Right lobe of liver (tissue), 6 donors: ENCODE measurements at regions not wholly inside any gene's neighbourhood (a gene's known extent, or its start where the extent isn't known, plus 50 kb on each side); places are given as distances from the start of the nearest gene placed in this dataset.

Experiments
- ATAC-seq, 4 donors: fragments of 200-7000 bp; cut with Tn5 transposase; one replicate each; pipeline ENCODE4 v1.9.1; 2020; ENCODE audit warnings: mild to moderate bottlenecking in 4 of 4, moderate library complexity in 4 of 4
- DNase-seq, 3 donors: peaks; one replicate each; pipeline ENCODE4 v3.0.0-alpha.2; 2020
- H3K27ac ChIP-seq, 3 donors: fragments of 200-600 bp; one replicate each; pipeline ENCODE4 v1.8.0; 2022
- H3K27me3 ChIP-seq, 2 donors: fragments of 200-600 bp; one replicate each; pipeline ENCODE4 v1.8.0; 2022
- H3K36me3 ChIP-seq, 4 donors: fragments of 200-600 bp; sonication (generic) in 1 of 4; one replicate each; pipeline versions ENCODE4 v1.5.1 to v1.8.0; 2017 to 2022; ENCODE audit warnings: control low read depth in 1 of 4
- H3K4me1 ChIP-seq, 4 donors: fragments of 200-600 bp; sonication (generic) in 1 of 4; one replicate each; pipeline versions ENCODE4 v1.5.1 to v1.8.0; 2017 to 2022; ENCODE audit warnings: control low read depth in 1 of 4
- H3K4me3 ChIP-seq, 3 donors: fragments of 200-600 bp; one replicate each; pipeline ENCODE4 v1.8.0; 2022
- H3K9me3 ChIP-seq, 4 donors: fragments of 200-600 bp; sonication (generic) in 1 of 4; one replicate each; pipeline versions ENCODE4 v1.5.1 to v1.8.0; 2017 to 2022; ENCODE audit warnings: control low read depth in 1 of 4
- POLR2A ChIP-seq: fragments of 450-650 bp; IDR thresholded peaks from one replicate; pipeline ENCODE4 v1.6.1; 2017; ENCODE audit warnings: antibody characterized with exemption, mild to moderate bottlenecking
- WGBS: methylation state at CpG from one replicate; pipeline ENCODE4 v1.1.6; 2018; ENCODE audit warnings: low coverage, low lambda C conversion rate; ENCODE audit not compliant: insufficient coverage; ENCODE audit errors: missing lambda C conversion rate; 5-methylcytosine and 5-hydroxymethylcytosine counted together
- intact Hi-C, 2 donors: fragments of 100-400 bp; cut with DNase I; formaldehyde crosslinking; loops; one replicate each; pipeline versions ENCODE4 v1.11.2 to v1.14.1; 2022
- TF ChIP-seq, protein P1 (sequence below), 4 donors: fragments of 200-600 bp in 3 of 4; fragments of 450-650 bp in 1 of 4; IDR thresholded peaks; one replicate each; pipeline versions ENCODE4 v1.5.1 to v1.8.0; 2016 to 2022; ENCODE audit warnings: antibody characterized with exemption in 4 of 4, mild to moderate bottlenecking in 2 of 4
- donor health status: DM: no; HTN: yes; CAD: no.
- donor health status: DM: no; HTN: no; CAD: no.
- donor health status: DM: no; HTN: no; CAD: no.
- donor health status: DM: no; HTN: yes; CAD: no.
- donor health status: DM: no; HTN: yes; CAD: no.

DNA sequence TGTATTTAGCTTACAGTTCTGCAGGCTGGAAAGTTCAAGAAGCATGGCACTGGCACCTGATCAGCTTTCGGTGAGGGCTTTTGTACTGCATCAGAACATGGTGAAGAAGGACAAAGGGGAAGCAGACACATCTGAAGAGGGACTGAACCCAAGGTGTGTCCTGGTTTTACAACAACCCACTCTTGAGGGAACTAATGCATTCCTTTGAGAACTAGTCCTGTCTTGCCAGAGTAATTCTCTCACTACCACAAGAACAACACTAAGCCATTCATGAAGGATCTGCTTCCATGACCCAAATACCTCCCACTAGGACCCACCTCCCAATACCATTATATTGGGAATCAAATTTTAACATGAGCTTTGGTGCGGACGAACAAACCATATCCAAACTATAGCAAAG lies 93.6 kb downstream of the RFC3 start:
- no peaks in the 10 kb centered on the region for H3K9me3 ChIP-seq
- DNase-seq (no peak), ATAC-seq (no peak)
- no peaks in the 10 kb centered on the region for H3K36me3 ChIP-seq
- H3K27ac ChIP-seq: no peak overlapping the region
- no peaks in the 10 kb centered on the region for H3K27me3 ChIP-seq
- WGBS: 100% methylated on average over 3 of the region's 3 CpGs
- TF ChIP-seq POLR2A: no peak
- TF ChIP-seq, protein P1, sequence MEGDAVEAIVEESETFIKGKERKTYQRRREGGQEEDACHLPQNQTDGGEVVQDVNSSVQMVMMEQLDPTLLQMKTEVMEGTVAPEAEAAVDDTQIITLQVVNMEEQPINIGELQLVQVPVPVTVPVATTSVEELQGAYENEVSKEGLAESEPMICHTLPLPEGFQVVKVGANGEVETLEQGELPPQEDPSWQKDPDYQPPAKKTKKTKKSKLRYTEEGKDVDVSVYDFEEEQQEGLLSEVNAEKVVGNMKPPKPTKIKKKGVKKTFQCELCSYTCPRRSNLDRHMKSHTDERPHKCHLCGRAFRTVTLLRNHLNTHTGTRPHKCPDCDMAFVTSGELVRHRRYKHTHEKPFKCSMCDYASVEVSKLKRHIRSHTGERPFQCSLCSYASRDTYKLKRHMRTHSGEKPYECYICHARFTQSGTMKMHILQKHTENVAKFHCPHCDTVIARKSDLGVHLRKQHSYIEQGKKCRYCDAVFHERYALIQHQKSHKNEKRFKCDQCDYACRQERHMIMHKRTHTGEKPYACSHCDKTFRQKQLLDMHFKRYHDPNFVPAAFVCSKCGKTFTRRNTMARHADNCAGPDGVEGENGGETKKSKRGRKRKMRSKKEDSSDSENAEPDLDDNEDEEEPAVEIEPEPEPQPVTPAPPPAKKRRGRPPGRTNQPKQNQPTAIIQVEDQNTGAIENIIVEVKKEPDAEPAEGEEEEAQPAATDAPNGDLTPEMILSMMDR (IDR thresholded peaks at IDR 0.05): no peak
- no peak overlapping the region for H3K4me3 ChIP-seq
- intact Hi-C loops: no loop called here
- no peaks in the 10 kb centered on the region for H3K4me1 ChIP-seq

DNA sequence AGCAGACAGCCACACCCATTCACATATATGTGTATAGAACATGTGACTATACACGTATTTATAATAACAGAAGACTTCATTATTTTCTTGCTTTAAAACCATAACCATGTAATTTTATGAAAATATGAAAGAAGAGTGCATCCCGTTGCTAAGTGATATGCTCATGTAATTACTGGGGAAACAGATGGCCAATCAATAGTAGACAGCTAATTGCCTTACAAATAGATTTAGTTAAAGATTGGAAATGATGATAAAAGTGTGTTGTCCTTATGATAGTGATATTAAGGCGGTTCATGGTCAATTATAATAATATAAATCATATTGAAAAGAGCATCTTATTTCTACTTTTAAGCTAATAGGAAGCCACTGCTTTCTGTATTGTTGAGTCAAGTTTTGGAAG lies 95.9 kb downstream of the RFC3 start:
- no peak for ATAC-seq
- H3K9me3 ChIP-seq: no peaks in the 10 kb centered on the region
- no peak overlapping the region for H3K4me3 ChIP-seq
- DNase-seq: no peak
- WGBS: 94% methylated on average over 3 of the region's 3 CpGs
- intact Hi-C loops: no loop called here
- TF ChIP-seq, protein P1 (IDR thresholded peaks at IDR 0.05): no peak
- H3K36me3 ChIP-seq: no peaks in the 10 kb centered on the region
- H3K27ac ChIP-seq: no peak overlapping the region
- H3K27me3 ChIP-seq: no peaks in the 10 kb centered on the region
- H3K4me1 ChIP-seq: peaks cover 0 to under 1% (median 0%) of the 10 kb centered on the region in 4 donors

DNA sequence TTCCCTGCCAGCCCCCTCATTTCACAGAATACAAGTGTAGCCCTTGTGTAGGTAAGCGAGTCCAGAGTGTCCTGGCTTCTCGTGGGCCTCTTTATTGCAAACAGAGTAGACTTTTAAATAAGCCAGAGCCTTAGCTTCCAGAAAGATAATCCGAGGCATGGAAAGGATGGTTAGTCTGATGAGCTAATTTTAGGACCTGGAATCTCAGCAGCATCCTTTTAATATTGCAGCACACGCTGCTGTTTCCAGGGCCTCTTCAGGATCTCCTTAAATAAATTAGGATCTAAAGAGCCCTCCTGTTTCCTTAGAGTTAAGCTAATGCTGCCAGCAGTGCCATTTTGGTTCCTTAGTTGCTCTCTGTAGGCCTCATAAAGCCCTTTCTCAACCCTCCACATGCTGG lies 99.2 kb downstream of the RFC3 start:
- Histone ChIP-seq H3K27me3 (no peaks in the 10 kb centered on the region), H3K9me3 (no peaks in the 10 kb centered on the region), H3K27ac (no peak overlapping the region), H3K4me1 (peaks cover 0 to 4% (median 0%) of the 10 kb centered on the region in 4 donors), H3K36me3 (no peaks in the 10 kb centered on the region), H3K4me3 (no peak overlapping the region)
- intact Hi-C loops: no loop called here
- no peak for TF ChIP-seq POLR2A
- TF ChIP-seq, protein P1 (IDR thresholded peaks at IDR 0.05): no peak
- DNase-seq (no peak), ATAC-seq (no peak)
- 72% methylated on average over 3 of the region's 4 CpGs for WGBS

DNA sequence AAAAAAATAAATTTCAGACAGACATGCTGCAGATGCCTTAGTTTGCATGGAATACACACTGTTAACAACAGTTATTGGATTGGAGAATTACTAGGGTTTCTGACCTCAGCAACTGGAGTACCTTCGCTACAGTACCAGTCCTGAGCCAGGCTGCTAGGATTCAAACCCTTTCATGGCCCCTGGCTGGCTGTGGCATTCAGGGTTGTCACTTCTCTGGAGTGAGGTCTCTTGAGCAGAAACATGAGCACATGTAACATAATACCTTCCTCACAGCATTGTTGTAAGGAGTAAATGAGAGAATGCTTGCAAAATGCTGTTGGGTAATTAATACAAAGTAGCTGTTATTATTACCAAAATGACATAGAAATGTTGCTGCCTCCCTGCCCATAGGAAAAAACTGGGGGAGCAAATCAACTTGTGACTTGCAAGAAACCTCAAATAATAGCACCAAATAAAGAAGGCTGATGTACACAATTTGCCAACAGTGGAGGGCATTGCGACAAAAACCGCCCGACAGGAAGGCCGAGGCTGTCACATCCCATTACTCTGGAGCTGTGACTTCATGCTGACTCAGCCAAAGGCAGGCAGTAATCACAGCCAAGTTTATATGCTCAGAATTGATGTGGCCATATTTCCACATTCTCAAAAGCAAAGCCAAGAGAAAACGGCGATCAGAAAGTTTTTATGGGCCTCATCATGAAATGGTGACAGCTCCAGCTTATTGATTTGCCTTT lies 100.4 kb downstream of the RFC3 start:
- peaks cover 0 to 4% (median 0%) of the 10 kb centered on the region in 4 donors for H3K4me1 ChIP-seq
- intact Hi-C loops: no loop called here
- DNase-seq: peak in 2 of 3 donors; percentile 37 to 50
- no peak overlapping the region for H3K4me3 ChIP-seq
- H3K36me3 ChIP-seq: no peaks in the 10 kb centered on the region
- no peaks in the 10 kb centered on the region for H3K27me3 ChIP-seq
- WGBS: 33% methylated on average over 7 of the region's 7 CpGs
- H3K9me3 ChIP-seq: no peaks in the 10 kb centered on the region
- no peak overlapping the region for H3K27ac ChIP-seq
- no peak for TF ChIP-seq POLR2A
- TF ChIP-seq, protein P1 (IDR thresholded peaks at IDR 0.05): no peak
- peak; percentile 77 to 98 (median 86) for ATAC-seq
